PC-3 (cell line): ENCODE measurements at regions not wholly inside any gene's neighbourhood (a gene's known extent, or its start where the extent isn't known, plus 50 kb on each side); places are given as distances from the start of the nearest gene placed in this dataset.

Source experiments
- CTCF ChIP-seq: fragments of 300-600 bp; sonication (generic); conservative IDR thresholded peaks from 2 replicates; pipeline ENCODE4 v1.5.1; 2017; ENCODE audit warnings: antibody characterized with exemption, low read depth, mild to moderate bottlenecking, low read length
- EZH2 ChIP-seq: fragments of 300-600 bp; sonication (generic); IDR thresholded peaks from one replicate; pipeline ENCODE4 v1.6.1; 2017; ENCODE audit warnings: antibody characterized with exemption, mild to moderate bottlenecking, low read length; ENCODE audit not compliant: unreplicated experiment

- TF ChIP-seq CTCF (no peak), EZH2 (no peak)
Observed at GRCh38 chr12:85531341-85531740, 251.3 kb downstream of the ALX1 start.
